ENCODE measurements at regions not wholly inside any gene's neighbourhood (a gene's known extent, or its start where the extent isn't known, plus 50 kb on each side); places are given as distances from the start of the nearest gene placed in this dataset.

DNA sequence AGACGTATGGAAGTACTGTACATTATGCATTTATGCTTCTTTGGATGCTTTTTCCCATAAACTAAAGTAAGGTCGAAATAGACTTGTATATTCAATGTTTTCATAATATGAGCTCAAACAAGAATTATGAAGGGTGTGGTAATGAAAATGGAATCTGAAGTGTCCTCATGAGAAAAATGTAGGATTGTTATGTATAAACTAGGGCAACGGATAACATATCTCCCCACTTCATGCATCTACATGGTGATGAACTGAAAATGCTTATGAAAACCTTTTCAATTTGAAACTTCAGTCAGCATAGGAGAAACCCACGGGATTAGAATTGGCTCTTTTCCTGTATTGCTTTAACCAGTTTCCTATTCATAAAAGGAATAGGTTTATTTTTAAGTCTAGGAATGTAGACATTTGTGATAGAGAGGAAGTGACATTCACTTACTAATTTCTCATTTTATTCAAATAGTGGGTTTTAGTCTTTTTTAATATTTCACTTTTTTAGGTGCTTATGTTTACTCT lies 608.2 kb upstream of the GCFC2 start:
- in situ Hi-C loops (cut with HindIII; ENCODE audit: low sequenced_read_pairs), result no loop called here
- TF ChIP-seq, protein P1, sequence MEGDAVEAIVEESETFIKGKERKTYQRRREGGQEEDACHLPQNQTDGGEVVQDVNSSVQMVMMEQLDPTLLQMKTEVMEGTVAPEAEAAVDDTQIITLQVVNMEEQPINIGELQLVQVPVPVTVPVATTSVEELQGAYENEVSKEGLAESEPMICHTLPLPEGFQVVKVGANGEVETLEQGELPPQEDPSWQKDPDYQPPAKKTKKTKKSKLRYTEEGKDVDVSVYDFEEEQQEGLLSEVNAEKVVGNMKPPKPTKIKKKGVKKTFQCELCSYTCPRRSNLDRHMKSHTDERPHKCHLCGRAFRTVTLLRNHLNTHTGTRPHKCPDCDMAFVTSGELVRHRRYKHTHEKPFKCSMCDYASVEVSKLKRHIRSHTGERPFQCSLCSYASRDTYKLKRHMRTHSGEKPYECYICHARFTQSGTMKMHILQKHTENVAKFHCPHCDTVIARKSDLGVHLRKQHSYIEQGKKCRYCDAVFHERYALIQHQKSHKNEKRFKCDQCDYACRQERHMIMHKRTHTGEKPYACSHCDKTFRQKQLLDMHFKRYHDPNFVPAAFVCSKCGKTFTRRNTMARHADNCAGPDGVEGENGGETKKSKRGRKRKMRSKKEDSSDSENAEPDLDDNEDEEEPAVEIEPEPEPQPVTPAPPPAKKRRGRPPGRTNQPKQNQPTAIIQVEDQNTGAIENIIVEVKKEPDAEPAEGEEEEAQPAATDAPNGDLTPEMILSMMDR (IDR thresholded peaks at IDR 0.05; ENCODE audit: low read depth, low read length), result no peak
- no peak for DNase-seq (ENCODE audit: low read depth, low spot score)
- H3K4me3 ChIP-seq (ENCODE audit: low read depth, low read length), result no peak overlapping the region

- in situ Hi-C loops (cut with HindIII; ENCODE audit: low sequenced_read_pairs), result no loop called here
- H3K4me3 ChIP-seq (ENCODE audit: low read depth, low read length), result no peak overlapping the region
- DNase-seq (ENCODE audit: low read depth, low spot score), result no peak
- TF ChIP-seq, protein P1 (IDR thresholded peaks at IDR 0.05; ENCODE audit: low read depth, low read length), result no peak
Observed at GRCh38 chr2:76316691-76317090, 606.0 kb upstream of the GCFC2 start.

DNA sequence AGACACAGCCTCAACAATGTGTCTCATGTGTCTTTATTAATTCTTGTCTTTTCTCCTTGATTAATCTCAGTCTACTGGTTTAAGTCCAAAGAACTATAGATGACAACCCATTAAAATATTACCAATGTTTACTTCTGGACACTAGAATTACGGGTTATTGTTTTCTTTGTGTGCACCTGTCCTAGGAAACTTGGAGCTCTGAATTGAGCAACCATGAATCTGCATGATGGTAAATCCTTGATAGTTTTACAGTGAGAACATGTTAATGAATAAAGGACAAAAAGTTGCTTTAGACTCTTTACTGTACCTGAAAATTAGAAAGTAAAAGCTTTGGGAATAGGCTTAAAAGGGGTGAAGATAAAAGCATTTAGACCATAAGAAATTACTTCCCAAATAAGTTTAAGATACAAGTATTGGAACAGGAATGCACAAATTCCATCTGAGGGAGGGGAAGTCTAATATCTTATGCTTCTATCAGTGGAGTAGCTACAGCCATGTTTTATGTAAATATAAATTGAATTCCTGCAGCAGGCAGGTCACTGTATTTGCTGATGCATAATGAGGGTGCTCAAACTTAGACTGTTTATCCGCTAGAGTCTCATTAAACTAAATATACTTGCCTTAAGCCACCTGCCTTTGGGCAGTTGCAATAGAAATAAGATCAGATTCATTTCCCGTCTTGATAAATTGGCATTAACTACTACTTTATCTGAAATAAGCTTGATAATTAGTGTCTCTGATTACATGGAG lies 603.7 kb upstream of the GCFC2 start:
- in situ Hi-C loops (cut with HindIII; ENCODE audit: low sequenced_read_pairs), result no loop called here
- TF ChIP-seq, protein P1 (IDR thresholded peaks at IDR 0.05; ENCODE audit: low read depth, low read length), result no peak
- no peak overlapping the region for H3K4me3 ChIP-seq (ENCODE audit: low read depth, low read length)
- DNase-seq (ENCODE audit: low read depth, low spot score), result no peak

- no peak for DNase-seq (ENCODE audit: low read depth, low spot score)
- TF ChIP-seq, protein P1 (IDR thresholded peaks at IDR 0.05; ENCODE audit: low read depth, low read length), result no peak
- H3K4me3 ChIP-seq (ENCODE audit: low read depth, low read length), result no peak overlapping the region
- in situ Hi-C loops (cut with HindIII; ENCODE audit: low sequenced_read_pairs), result no loop called here
Observed at GRCh38 chr2:76312236-76312635, 601.5 kb upstream of the GCFC2 start.

DNA sequence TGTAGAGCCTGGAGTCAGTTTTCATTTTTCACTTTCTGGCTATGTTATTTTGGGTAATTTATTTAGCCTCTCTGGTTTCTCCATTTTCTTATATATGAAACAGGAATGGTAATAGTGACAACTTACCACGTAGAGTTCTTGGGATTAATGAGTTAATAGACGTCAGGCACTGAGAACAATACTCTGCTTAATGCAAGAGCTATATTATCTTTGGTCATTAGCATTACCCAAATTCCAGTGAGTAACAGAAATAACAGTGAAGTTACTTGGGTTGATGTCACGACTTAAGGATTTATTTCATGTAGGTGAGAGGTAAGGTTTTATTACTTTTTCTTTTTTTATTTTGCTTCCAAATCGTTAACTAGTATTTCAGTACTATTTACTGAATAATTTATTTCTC lies 601.0 kb upstream of the GCFC2 start:
- TF ChIP-seq, protein P1 (IDR thresholded peaks at IDR 0.05; ENCODE audit: low read depth, low read length), result no peak

DNA sequence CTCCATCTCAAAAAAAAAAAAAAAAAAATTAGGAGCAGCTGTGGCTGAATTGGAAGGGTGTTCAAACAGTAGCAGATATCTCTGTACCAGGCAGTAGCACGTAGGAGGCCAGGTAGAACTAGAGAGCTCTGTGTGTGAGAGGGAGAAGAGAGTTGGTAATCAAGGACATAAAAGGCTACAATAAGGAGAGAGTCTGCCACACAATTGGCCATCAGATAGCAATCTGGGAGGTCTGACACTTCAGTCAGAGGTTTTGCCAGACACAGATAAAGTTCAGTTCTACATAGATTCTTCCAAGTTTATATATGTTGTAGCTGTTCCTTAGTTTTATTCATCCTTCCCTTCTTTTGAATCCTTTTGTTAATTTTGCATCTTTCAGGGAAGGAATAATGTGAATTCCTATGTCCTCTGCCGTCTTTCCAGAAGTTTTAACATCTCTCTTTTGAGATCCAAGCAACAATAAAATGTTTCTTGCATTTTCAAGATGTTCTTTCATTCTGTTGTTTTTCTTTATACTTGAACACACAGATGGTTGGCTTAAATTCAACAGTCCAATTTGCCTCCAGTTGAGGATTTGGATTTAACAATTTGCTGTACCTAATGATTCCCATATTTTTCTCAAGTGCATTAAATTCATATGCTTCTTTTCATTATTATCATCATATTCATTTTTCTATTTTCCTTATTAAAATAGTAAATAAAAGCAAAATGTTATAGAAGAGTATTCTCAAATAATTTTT lies 600.3 kb upstream of the GCFC2 start:
- TF ChIP-seq, protein P1 (IDR thresholded peaks at IDR 0.05; ENCODE audit: low read depth, low read length), result no peak

More for the DNA sequence above, 601.0 kb upstream of the GCFC2 start:
- no peak for DNase-seq (ENCODE audit: low read depth, low spot score)
- H3K4me3 ChIP-seq (ENCODE audit: low read depth, low read length), result no peak overlapping the region
- in situ Hi-C loops (cut with HindIII; ENCODE audit: low sequenced_read_pairs), result no loop called here

More for the DNA sequence above, 600.3 kb upstream of the GCFC2 start:
- no peak overlapping the region for H3K4me3 ChIP-seq (ENCODE audit: low read depth, low read length)
- in situ Hi-C loops (cut with HindIII; ENCODE audit: low sequenced_read_pairs), result no loop called here
- DNase-seq (ENCODE audit: low read depth, low spot score), result no peak
